Mesenchymal stem cell (in vitro differentiated cells and primary cell): ENCODE measurements at regions not wholly inside any gene's neighbourhood (a gene's known extent, or its start where the extent isn't known, plus 50 kb on each side); places are given as distances from the start of the nearest gene placed in this dataset.

Experiments used
- DNase-seq: peaks from one replicate; pipeline ENCODE4 v3.0.0-alpha.2; 2013
- H2AFZ ChIP-seq: one replicate; pipeline ENCODE4 v1.6.1; 2013; ENCODE audit warnings: low read depth, mild to moderate bottlenecking, control low read depth, inconsistent platforms, low read length, moderate library complexity
- H2AK5ac ChIP-seq: 2 replicates; pipeline ENCODE4 v1.6.1; 2013; ENCODE audit warnings: low read length, moderate library complexity, mild to moderate bottlenecking, inconsistent platforms; ENCODE audit not compliant: severe bottlenecking
- H2BK120ac ChIP-seq: one replicate; pipeline ENCODE4 v1.6.1; 2013; ENCODE audit warnings: low read depth, mild to moderate bottlenecking, inconsistent platforms, low read length, moderate library complexity
- H2BK12ac ChIP-seq, 2 experiments: one replicate each; pipeline ENCODE4 v1.6.1; 2013; ENCODE audit warnings: inconsistent platforms in 2 of 2, low read length in 2 of 2, mild to moderate bottlenecking in 2 of 2, moderate library complexity in 2 of 2, control low read depth in 1 of 2
- H2BK15ac ChIP-seq: one replicate; pipeline ENCODE4 v1.6.1; 2013; ENCODE audit warnings: mild to moderate bottlenecking, low read depth, inconsistent platforms; ENCODE audit not compliant: poor library complexity, severe bottlenecking
- H2BK5ac ChIP-seq: 2 replicates; pipeline ENCODE4 v1.6.1; 2013; ENCODE audit warnings: low read depth, mild to moderate bottlenecking, low read length, control low read depth, inconsistent platforms; ENCODE audit not compliant: poor library complexity, severe bottlenecking
- H3K14ac ChIP-seq, 2 experiments: one replicate each; pipeline ENCODE4 v1.6.1; 2013; ENCODE audit warnings: inconsistent platforms in 2 of 2, low read length in 2 of 2, control low read depth in 1 of 2, mild to moderate bottlenecking in 1 of 2, moderate library complexity in 1 of 2
- H3K18ac ChIP-seq, 2 experiments: one replicate each; pipeline ENCODE4 v1.6.1; 2013; ENCODE audit warnings: inconsistent platforms in 2 of 2, low read length in 2 of 2, control low read depth in 1 of 2, low read depth in 1 of 2, mild to moderate bottlenecking in 1 of 2
- H3K23ac ChIP-seq, 2 experiments: one replicate each; pipeline ENCODE4 v1.6.1; 2013; ENCODE audit warnings: inconsistent platforms in 2 of 2, low read length in 2 of 2, mild to moderate bottlenecking in 2 of 2, moderate library complexity in 2 of 2, control low read depth in 1 of 2
- H3K27ac ChIP-seq: 2 replicates; pipeline ENCODE4 v1.5.1; 2013; ENCODE audit warnings: mild to moderate bottlenecking, moderate library complexity, low read length, control low read depth, inconsistent platforms; ENCODE audit not compliant: poor library complexity, severe bottlenecking
- H3K27me3 ChIP-seq, 2 experiments: 2 replicates each; pipeline versions ENCODE4 v1.6.1 to v1.7.0; 2013; ENCODE audit warnings: low read length in 2 of 2, mild to moderate bottlenecking in 2 of 2, moderate library complexity in 2 of 2, control low read depth in 1 of 2, inconsistent platforms in 1 of 2; ENCODE audit not compliant: control insufficient read depth in 1 of 2, insufficient read depth in 1 of 2
- H3K36me3 ChIP-seq, 2 experiments: 2 replicates each; pipeline versions ENCODE4 v1.6.1 to v1.7.0; 2013; ENCODE audit warnings: low read length in 2 of 2, control low read depth in 1 of 2, inconsistent platforms in 1 of 2, low read depth in 1 of 2, mild to moderate bottlenecking in 1 of 2; ENCODE audit not compliant: insufficient read depth in 2 of 2, control insufficient read depth in 1 of 2
- H3K4ac ChIP-seq, 2 experiments: one replicate each; pipeline ENCODE4 v1.6.1; 2013; ENCODE audit warnings: inconsistent platforms in 2 of 2, low read length in 2 of 2, mild to moderate bottlenecking in 2 of 2, moderate library complexity in 2 of 2, control low read depth in 1 of 2, low read depth in 1 of 2
- H3K4me1 ChIP-seq: 2 replicates; pipeline ENCODE4 v1.6.1; 2013; ENCODE audit warnings: low read depth, low read length, control low read depth; ENCODE audit not compliant: control insufficient read depth, insufficient read depth
- H3K4me2 ChIP-seq: 2 replicates; pipeline ENCODE4 v1.6.1; 2013; ENCODE audit warnings: low read length, mild to moderate bottlenecking, inconsistent platforms; ENCODE audit not compliant: poor library complexity, severe bottlenecking
- H3K4me3 ChIP-seq, 2 experiments: 2 replicates each; pipeline versions ENCODE4 v1.5.1 to v1.7.0; 2013; ENCODE audit warnings: low read length in 2 of 2, mild to moderate bottlenecking in 2 of 2, control low read depth in 1 of 2, low read depth in 1 of 2; ENCODE audit not compliant: insufficient read depth in 1 of 2
- H3K79me1 ChIP-seq: replicated peaks from 2 replicates; pipeline ENCODE4 v1.6.1; 2013; ENCODE audit warnings: mild to moderate bottlenecking, control low read depth, low read length, inconsistent platforms; ENCODE audit not compliant: poor library complexity, severe bottlenecking
- H3K9ac ChIP-seq: 2 replicates; pipeline ENCODE4 v1.7.0; 2013; ENCODE audit warnings: mild to moderate bottlenecking, low read length, moderate library complexity
- H3K9me3 ChIP-seq: 2 replicates; pipeline ENCODE4 v1.7.0; 2013; ENCODE audit warnings: mild to moderate bottlenecking, low read length; ENCODE audit not compliant: control insufficient read depth
- H4K8ac ChIP-seq: one replicate; pipeline ENCODE4 v1.6.1; 2013; ENCODE audit warnings: inconsistent platforms, mild to moderate bottlenecking, low read length, moderate library complexity
- H4K91ac ChIP-seq: one replicate; pipeline ENCODE4 v1.6.1; 2013; ENCODE audit warnings: mild to moderate bottlenecking, low read length, inconsistent platforms
- WGBS: methylation state at CpG from one replicate; pipeline ENCODE4 v1.1.7; 2013; ENCODE audit warnings: mixed read lengths; 5-methylcytosine and 5-hydroxymethylcytosine counted together

GRCh38 chr5:154570572-154571324, 92.7 kb upstream of the HAND1 start:
- Histone ChIP-seq H2BK15ac (no peak overlapping the region), H3K4ac (no peak overlapping the region), H4K8ac (no peak overlapping the region), H3K18ac (no peak overlapping the region), H4K91ac (no peak overlapping the region), H3K4me1 (no peaks in the 10 kb centered on the region), H3K4me3 (no peak overlapping the region), H3K4me2 (no peak overlapping the region), H3K9ac (no peak overlapping the region), H3K27ac (no peak overlapping the region), H3K36me3 (no peaks in the 10 kb centered on the region), H3K79me1 (no peaks in the 10 kb centered on the region), H2AK5ac (no peak overlapping the region), H3K14ac (no peak overlapping the region), H3K23ac (no peak overlapping the region), H3K9me3 (no peaks in the 10 kb centered on the region), H2BK5ac (no peak overlapping the region), H2BK120ac (no peak overlapping the region), H2BK12ac (no peak overlapping the region), H3K27me3 (peaks cover 56 to 62% of the 10 kb centered on the region in 2 experiments), H2AFZ (no peak overlapping the region)
- DNase-seq = no peak
- WGBS = 73% methylated on average over 9 of the region's 11 CpGs

- no peak overlapping the region for H3K4ac ChIP-seq
- no peak overlapping the region for H3K27ac ChIP-seq
- no peak overlapping the region for H4K8ac ChIP-seq
- H3K23ac ChIP-seq = no peak overlapping the region
- DNase-seq = no peak
- H3K4me1 ChIP-seq = no peaks in the 10 kb centered on the region
- H3K27me3 ChIP-seq = peaks cover 39 to 41% of the 10 kb centered on the region in 2 experiments
- no peak overlapping the region for H2AK5ac ChIP-seq
- WGBS = 88% methylated on average over 6 of the region's 6 CpGs
- no peak overlapping the region for H3K9ac ChIP-seq
- H3K9me3 ChIP-seq = no peaks in the 10 kb centered on the region
- no peaks in the 10 kb centered on the region for H3K79me1 ChIP-seq
- H3K4me3 ChIP-seq = no peak overlapping the region
- H2BK15ac ChIP-seq = no peak overlapping the region
- H2BK5ac ChIP-seq = no peak overlapping the region
- H3K4me2 ChIP-seq = no peak overlapping the region
- H3K18ac ChIP-seq = no peak overlapping the region
- no peak overlapping the region for H4K91ac ChIP-seq
- H3K14ac ChIP-seq = no peak overlapping the region
- no peaks in the 10 kb centered on the region for H3K36me3 ChIP-seq
- no peak overlapping the region for H2BK12ac ChIP-seq
- H2BK120ac ChIP-seq = no peak overlapping the region
- no peak overlapping the region for H2AFZ ChIP-seq
Observed at GRCh38 chr5:154568589-154568988, 90.6 kb upstream of the HAND1 start.

- WGBS = 87% methylated on average over 5 of the region's 6 CpGs
- Histone ChIP-seq H3K27ac (no peak overlapping the region), H2BK5ac (no peak overlapping the region), H3K4me2 (no peak overlapping the region), H2BK120ac (no peak overlapping the region), H3K4me1 (no peaks in the 10 kb centered on the region), H3K4me3 (no peak overlapping the region), H3K27me3 (peaks cover 29 to 35% of the 10 kb centered on the region in 2 experiments), H3K9me3 (no peaks in the 10 kb centered on the region), H3K36me3 (no peaks in the 10 kb centered on the region), H2AFZ (no peak overlapping the region), H2BK12ac (no peak overlapping the region), H2AK5ac (no peak overlapping the region), H4K8ac (no peak overlapping the region), H3K9ac (no peak overlapping the region), H3K4ac (no peak overlapping the region), H3K14ac (no peak overlapping the region), H3K23ac (no peak overlapping the region), H3K18ac (no peak overlapping the region), H2BK15ac (no peak overlapping the region), H4K91ac (no peak overlapping the region), H3K79me1 (no peaks in the 10 kb centered on the region)
- DNase-seq = no peak
Observed at GRCh38 chr5:154567155-154567554, 89.1 kb upstream of the HAND1 start.

GRCh38 chr5:154566146-154566680, 88.2 kb upstream of the HAND1 start:
- H3K18ac ChIP-seq = no peak overlapping the region
- no peak overlapping the region for H2AFZ ChIP-seq
- peak overlapping the region in 1 of 2 experiments; percentile 59 for H3K23ac ChIP-seq
- no peak overlapping the region for H2AK5ac ChIP-seq
- H4K91ac ChIP-seq = no peak overlapping the region
- no peaks in the 10 kb centered on the region for H3K79me1 ChIP-seq
- H3K14ac ChIP-seq = no peak overlapping the region
- peak overlapping the region in 1 of 2 experiments; percentile 32 for H3K4me3 ChIP-seq
- DNase-seq = no peak
- peaks cover 3% of the 10 kb centered on the region for H3K9me3 ChIP-seq
- H3K36me3 ChIP-seq = no peaks in the 10 kb centered on the region
- no peak overlapping the region for H3K4ac ChIP-seq
- H4K8ac ChIP-seq = no peak overlapping the region
- no peak overlapping the region for H3K9ac ChIP-seq
- no peak overlapping the region for H2BK15ac ChIP-seq
- no peak overlapping the region for H3K27ac ChIP-seq
- peaks cover 22 to 28% of the 10 kb centered on the region in 2 experiments for H3K27me3 ChIP-seq
- no peak overlapping the region for H3K4me2 ChIP-seq
- H3K4me1 ChIP-seq = no peaks in the 10 kb centered on the region
- 87% methylated on average over 4 of the region's 5 CpGs for WGBS
- no peak overlapping the region for H2BK120ac ChIP-seq
- no peak overlapping the region for H2BK12ac ChIP-seq
- H2BK5ac ChIP-seq = no peak overlapping the region
